AG08396 (cell line): ENCODE measurements at regions not wholly inside any gene's neighbourhood (a gene's known extent, or its start where the extent isn't known, plus 50 kb on each side); places are given as distances from the start of the nearest gene placed in this dataset.

Experiments used
- DNase-seq: peaks from one replicate; pipeline ENCODE4 v3.0.0; 2012; ENCODE audit warnings: low spot score, mixed read lengths

DNA sequence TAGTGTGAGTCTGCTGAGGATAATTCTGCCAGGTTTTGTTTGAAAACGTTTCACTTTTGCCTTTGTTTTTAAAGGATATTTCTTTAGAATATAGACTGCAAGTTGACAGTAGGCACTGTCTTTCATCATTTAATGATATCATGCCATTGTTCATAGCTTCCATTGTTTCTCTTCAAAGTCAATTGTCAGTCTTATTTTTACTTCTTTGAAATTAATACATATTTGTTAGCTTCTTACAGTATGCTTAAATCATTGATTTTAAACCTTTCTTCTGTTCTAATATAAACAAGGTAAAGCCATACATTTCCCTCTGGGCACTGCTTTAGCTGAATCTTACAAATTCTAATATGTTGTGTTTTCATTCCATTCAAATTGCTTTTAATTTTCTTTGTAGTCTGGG is 62.3 kb upstream of the PARVA start:
- no peak for DNase-seq

DNA sequence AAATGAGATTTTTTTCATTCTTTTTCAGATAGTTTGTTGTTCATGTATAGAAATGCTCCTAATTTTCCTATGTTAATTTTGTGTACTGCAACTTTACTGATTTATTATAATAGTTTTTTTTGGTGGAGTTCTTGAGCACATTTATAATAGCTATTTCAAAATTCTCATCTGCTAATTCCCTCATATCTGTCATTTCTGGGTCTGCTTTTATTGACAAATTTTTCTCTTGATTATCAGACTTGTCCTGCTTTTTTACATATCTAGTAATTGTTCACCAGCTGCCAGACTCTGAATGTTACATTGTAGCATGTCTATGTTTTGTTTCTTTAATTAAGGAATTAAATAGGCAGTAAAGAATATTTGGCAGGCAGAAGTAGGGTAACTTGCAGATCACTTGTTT is 60.9 kb upstream of the PARVA start:
- DNase-seq = no peak

GRCh38 chr11:12318791-12319438 is 58.5 kb upstream of the PARVA start:
- peak; percentile 46 for DNase-seq

- no peak for DNase-seq
Observed at GRCh38 chr11:12319461-12319951, 57.9 kb upstream of the PARVA start.

- no peak for DNase-seq
Observed at GRCh38 chr11:12319988-12320387, 57.4 kb upstream of the PARVA start.

DNA sequence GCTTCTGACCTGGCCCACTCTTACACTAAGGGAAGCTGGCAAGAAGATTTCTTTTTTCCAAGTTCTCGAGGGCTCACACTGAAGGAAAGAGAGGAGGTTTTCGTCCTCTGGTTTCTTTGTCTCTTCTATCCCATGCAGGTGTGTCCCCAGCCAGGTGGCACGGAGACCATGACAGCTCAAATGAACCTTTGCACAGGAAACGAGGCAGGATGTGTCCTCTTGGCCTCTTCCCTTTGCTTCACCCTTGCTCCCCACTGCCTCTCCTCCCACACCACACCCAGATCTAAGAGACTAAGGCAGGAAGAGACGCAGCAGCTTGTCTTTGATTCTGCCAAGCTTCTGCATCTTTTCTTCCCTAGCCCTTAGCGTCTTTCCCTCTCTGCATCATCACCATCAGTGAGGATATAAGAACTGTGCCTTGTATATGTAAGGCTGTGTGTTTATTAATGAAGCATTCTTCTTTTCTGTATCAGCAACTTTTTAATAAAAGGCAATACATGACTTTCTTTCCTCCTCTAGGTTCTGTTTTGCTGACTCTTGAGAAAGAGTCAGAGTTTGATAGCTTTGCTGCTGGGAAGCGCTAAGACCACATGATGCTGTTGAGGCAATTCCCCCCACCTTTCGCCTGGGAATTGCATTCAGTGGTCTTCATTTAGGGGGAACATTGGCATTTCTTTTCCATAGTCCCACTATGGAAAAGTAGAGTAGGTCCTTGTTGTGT is 56.0 kb upstream of the PARVA start:
- no peak for DNase-seq

GRCh38 chr11:12324585-12324984 is 52.8 kb upstream of the PARVA start:
- DNase-seq = no peak
